ENCODE measurements at regions not wholly inside any gene's neighbourhood (a gene's known extent, or its start where the extent isn't known, plus 50 kb on each side); places are given as distances from the start of the nearest gene placed in this dataset.

DNA sequence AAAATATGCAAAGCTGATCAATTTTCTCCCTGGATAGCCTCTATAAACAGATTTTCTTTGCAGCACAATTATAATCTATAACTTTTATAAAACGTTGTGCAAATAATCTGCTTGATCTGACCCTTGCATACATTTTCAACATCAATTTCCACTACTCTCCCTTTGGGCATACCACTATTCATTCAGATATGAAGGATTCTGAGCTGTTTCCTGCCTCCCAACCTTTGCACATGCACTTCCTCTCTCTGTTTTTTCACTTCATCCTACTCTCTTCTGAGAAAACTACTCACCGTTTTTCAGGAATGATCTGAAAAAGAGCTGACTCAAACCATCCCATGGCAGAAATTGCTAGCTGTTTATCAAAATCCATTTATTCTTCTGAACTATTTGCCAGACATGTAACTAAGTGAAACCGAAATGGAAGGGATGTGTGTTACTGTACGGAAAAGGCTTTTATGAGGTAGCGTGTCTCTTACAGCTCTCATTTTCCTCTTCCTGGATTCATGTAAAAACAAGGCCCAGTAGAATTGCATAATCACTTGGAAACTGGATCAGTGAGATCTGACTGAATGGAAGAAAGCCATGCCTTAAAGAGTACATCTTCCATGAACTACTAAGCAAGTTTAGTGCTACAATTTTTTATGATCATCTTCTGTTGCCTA, 1447.3 kb upstream of the MIR17HG start:
- DNase-seq (ENCODE audit: low spot score): no peak

DNA sequence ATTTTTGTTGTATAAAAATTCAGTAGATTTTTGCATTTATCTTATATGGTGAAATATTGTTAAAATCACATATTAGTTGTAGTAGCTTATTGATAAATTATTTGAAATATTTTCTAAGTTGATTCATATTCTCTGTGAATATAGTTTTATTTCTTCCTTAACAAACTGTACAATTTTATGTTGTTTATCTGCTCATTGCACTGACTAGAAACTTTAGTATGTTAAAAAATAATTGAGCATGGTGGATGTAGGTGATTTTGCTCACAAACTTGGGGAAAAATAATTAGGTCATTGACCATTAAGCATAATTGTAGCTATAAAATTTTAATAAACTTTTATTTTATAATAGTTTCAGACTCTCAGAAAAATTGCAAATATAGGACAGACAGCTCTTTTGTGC, 1445.3 kb upstream of the MIR17HG start:
- DNase-seq (ENCODE audit: low spot score): no peak

DNA sequence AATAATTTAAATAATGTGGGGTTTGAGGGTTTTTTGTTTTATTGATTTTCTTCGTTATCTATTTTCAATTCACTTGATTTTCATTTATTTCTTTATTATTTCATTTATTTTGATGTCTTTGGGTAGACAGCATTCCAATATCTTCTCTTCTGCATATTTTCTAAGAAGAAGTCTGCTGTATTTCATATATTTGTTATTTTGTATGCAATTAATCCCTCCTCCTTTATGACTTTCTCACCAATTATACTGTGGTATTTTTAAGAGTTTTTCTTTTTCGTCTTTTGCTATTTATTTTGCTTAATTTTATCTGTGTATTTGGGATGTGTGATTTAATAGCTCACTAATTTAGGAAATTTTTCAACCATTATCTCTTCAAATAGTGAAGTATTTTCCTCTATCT, 1444.4 kb upstream of the MIR17HG start:
- DNase-seq (ENCODE audit: low spot score): no peak

DNA sequence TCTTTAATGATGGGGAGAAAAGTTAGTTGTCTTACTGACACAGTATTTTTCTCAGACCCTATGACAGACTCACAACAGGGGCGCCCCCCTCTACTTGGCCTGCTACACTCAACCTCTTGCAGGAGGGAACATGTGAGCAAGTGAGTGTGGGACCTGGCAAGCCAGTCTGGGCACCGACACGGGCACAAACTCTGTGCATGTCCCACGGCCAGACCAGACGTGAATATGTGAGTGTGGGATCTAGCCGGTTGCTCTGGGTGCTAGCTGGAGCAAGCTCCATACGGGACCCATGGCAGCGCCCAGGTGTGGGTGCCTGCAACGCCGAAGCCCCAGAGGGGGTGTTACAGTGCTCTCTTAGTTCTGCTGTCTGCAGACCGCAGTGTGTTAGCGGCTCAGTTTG, 1437.3 kb upstream of the MIR17HG start:
- DNase-seq (ENCODE audit: low spot score): no peak

DNA sequence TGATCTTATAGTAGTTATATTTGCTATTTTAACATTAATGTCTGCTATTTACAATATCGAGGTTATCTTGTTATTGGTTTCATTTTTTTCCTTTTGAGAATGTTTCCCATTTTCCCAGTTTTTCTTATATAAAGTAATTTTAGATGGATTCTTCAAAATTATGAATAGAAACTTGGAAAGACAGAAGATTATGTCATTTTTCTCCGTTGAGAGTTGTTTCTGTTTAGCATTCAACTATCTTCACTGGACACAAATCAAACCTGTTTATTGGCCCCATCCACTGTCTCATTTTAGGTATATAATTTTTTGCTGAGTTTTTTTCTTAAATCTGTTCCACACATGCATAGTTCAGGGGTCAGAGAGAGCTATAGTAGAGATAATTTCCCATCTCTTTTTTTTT, 1430.9 kb upstream of the MIR17HG start:
- no peak for DNase-seq (ENCODE audit: low spot score)

DNA sequence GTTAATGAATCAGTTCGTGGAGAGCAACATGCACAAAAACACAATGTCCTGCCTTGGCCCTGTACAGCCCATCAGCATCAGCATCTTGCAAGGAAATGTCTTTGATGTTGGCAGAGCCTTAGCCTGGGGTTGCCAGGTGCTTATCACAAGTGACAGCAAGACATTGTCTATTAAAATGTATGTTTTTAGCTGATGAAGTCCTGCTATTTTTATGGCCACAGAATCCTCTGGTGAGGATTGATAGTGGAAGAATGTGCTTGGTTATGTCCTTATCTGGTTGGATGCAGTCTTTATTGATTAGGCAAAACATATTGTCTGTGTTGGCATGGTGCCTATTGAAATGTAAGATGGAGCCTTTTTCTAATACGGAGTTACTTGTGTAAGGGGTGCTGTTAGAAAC, 1427.0 kb upstream of the MIR17HG start:
- no peak for DNase-seq (ENCODE audit: low spot score)

DNA sequence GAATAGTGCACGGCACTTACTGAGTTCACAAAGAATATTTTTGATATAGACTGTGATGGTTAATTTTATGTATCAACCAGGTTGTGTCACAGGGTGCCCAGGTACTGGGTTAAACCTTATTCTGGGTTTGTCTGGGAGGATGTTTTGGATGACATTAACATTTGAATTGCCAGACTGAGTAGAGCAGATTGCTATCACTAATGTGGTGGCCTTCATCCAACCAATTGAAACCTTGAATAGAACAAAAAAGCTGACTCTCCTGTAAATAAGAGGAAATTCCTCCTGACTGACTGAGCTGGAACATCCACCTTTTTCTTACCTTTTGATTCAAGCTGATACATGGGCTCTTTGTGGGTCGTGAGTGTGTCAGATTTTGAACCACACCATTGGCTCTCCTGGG, 1424.4 kb upstream of the MIR17HG start:
- DNase-seq (ENCODE audit: low spot score): no peak

DNA sequence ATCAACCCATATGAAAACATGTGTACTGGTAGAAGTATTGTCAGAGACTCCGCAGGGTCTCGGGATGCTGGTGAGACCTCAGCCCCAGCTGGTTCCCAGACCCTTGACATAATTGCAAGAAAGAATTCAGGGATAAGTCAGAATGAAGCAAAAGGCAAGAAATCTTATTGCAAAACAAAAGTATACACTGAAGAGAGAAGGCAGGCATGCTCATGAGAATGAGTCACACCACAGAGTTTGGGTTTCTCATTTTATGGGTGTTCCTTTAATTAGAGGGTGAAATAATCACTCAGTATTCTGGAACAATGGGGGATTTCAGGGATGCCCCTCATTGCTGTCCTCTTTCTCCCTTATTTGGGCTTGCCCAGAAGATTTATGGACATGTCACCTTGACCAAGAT, 1423.8 kb upstream of the MIR17HG start:
- no peak for DNase-seq (ENCODE audit: low spot score)

DNA sequence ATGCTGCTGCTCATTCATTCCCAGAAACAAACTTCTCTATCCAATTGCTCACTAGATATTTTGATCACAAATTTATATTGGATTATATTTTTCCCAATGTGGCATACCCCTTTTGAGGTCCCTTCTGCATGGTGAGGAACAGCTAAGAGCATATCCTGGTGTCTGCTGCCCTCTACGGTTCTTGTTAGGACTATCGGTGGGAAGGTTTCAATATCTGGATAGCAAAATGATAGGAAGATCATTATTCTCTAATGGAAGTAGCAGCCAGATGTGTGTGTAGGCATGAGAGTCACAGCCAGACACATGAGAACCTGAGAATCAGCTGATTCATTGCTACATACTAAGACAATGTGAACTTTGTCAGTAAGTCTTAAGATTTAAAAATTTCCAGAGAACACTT, 1422.4 kb upstream of the MIR17HG start:
- DNase-seq (ENCODE audit: low spot score): no peak

DNA sequence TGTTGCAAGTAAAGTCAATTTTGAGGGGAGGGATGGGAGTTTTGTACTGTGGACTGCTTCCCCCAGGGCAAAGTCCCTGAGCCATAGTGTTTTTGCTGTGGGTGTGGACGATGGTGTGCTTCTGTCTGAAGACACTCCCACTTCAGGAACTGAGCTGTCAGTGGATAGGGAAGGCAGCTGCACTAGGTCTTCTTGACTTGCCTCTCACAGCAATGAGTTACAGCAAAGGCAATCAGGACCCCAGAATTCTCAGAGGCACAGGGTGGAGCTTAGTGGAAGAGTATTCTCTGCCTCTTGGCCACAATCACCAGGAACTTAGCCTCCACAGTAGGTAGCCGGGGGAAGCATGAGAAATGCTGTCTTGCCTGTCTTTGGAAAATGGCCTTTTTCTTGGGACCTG, 1416.6 kb upstream of the MIR17HG start:
- DNase-seq (ENCODE audit: low spot score): no peak

DNA sequence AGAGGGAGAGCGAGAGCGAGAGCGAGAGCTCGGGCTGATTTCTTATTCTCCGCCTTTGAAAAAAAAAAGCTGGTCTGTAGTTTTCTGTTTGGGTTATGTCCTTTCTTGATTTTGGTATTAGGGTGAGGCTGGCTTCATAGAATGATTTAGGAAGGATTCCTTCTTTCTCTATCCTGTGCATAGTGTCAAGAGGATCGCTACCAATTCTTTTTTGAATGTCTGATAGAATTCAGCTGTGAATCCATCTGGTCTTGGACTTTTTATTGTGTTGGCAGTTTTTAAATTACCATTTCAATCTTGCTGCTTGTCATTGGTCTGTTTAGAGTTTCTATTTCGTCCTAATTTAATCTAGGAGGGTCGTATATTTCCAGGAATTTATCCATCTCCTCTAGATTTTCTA, 1414.6 kb upstream of the MIR17HG start:
- DNase-seq (ENCODE audit: low spot score): no peak

DNA sequence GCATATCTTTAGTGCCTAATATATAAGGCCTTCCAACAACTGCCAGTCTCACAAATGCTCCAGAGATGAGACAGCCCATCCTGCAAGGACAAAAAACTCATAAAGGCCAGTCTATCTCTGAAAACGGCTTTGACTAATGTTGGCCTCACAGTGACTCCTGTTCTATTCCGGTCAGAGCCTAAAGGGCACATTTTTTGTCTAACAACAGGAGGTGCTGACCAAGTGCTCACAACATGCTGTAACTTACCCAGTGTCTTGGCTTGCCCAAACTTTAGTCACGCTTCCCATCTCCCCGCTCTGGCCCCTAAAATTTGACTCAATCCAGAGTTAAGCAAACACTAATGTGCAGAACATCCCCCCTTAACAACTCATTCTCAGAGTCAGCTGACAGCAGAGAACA, 1411.2 kb upstream of the MIR17HG start:
- DNase-seq (ENCODE audit: low spot score): no peak

DNA sequence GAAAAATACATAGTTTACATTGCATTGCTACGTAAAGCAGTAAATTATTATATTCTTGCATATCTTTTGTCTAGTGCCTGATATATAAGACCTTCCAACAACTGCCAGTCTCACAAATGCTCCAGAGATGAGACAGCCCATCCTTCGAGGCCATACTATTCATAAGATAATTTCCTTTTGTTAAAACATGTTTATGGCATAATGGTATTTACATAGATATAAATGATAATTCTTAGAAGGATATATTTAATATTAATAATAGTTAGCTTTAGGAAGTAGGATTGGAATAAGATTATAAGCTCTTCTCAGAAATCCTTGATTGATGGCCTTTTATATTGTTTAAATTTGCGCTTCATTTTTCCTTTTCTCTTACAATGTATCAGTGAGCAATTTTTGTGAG, 1410.1 kb upstream of the MIR17HG start:
- no peak for DNase-seq (ENCODE audit: low spot score)

DNA sequence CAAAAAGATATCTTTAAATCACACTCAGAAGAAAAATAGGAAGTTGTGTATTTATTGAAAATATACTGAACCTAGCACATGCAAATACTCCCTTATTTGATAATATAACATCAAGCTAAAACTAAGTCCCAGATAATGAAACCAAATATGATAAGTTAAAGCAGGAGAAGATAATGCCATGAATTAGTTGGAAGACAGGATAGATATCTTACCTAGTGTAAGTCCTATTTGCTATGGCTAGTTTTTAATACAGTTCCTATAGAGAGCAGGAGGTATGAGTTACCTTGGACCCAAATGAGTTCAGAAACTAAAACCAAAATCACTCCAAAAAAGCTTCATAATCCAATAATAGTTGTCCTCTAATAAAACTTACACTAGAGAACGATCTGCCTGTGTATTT, 1407.1 kb upstream of the MIR17HG start:
- DNase-seq (ENCODE audit: low spot score): no peak

DNA sequence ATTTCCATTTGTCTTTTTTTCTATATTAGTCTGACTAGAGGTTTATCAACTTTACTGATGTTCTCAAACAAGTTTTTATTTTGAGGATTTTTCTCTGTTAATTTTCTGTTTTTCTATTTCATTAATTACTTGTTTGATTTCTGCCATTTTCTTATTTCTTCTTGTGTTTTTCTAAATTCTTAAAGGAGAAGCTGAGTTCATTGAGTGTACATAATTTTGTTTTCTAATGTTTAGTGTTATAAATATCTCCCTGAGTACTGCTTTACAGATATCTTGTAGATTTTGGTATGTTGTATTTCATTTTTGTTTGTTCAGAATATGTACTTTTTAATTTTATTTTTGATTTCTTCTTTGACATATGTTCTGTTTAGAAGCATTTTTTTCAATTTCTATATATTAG, 1404.3 kb upstream of the MIR17HG start:
- DNase-seq (ENCODE audit: low spot score): no peak

DNA sequence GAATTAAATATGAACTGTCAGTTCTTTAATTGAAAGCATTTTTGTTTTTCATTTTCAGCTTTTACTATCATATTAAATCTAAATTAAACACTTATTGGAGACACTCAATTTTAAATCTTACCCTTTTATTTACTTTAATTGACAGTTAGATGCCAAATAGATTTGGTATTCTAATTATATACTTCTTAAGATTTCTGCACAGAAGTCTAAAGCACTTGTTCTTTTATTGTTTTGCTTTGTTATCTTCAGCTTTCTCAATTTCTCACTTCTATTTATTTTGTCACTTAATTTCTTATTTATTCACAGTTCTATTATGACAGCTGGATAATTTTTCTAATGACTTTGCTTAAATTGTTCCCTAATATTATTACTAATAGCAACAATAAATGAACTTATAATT, 1397.3 kb upstream of the MIR17HG start:
- DNase-seq (ENCODE audit: low spot score): no peak

DNA sequence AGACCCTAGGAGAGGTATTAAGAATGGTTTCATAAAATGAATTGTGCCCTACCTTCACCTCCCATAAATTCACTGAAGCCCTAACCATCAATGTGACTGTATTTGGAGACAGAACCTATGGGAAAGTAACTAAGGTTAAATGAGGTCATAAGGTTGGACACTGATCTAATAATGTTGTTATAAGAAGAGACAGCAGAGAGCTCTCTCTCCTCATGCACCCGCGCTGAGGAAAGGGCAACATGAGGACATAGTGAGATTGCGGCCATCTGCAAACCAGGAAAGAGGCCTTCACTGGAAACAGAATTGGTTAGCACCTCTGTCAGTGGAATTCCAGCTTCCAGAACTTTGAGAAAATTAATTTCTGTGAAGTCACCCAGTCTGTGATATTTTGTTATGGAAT, 1396.1 kb upstream of the MIR17HG start:
- no peak for DNase-seq (ENCODE audit: low spot score)

DNA sequence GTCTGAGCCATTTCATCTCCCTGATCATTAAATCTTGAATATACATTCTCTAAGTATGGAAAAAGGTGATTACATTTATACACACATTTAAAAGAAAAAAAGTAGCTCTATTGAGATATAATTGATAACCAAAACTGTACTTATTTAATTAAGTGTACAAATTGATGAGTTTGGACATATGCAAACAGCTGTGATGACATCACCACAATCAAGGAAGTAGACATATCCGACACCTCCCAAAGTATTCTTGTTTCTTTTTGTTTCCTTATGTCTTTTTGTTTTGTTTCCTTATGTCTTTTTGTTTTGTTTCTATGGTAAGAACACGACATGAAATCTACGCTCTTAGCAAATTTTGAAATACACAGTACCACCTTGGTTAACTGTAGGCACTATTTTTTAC, 1393.9 kb upstream of the MIR17HG start:
- DNase-seq (ENCODE audit: low spot score): no peak

DNA sequence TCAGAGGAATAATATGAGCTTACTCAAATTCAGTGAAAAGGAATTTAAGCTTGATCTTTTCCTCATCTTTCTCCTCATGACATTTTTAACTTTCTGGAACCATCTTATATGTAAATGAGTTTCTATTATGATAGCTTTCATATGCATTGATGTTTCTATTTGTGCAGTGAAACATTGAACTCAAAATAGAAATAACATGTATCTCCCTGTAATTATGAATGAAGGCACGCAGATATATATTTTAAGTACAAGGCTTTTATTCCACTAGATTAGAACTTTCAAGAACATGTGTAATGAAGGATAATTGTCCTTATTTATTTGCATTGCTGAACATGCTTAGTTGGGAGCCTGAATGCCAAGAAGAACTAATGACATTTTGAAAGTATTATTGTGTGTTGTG, 1391.7 kb upstream of the MIR17HG start:
- no peak for DNase-seq (ENCODE audit: low spot score)

DNA sequence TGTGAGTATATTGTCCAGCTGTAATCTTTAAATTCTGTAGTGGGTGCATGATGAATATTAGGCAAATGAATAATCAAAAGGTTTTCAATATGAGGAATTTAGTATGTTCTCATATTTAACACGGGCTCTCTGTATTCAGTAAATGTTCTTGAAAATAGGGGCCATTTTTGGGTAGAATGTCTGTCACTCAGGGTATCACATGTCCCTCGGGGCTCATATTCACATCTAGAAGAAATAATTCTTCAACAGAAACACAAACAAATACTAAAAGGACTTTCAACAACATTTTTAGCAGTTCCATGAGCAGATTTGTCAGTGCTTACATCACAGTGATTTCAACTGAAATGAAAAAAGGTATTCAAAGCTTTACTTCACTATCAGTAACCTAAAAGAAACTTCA, 1388.4 kb upstream of the MIR17HG start:
- no peak for DNase-seq (ENCODE audit: low spot score)

DNA sequence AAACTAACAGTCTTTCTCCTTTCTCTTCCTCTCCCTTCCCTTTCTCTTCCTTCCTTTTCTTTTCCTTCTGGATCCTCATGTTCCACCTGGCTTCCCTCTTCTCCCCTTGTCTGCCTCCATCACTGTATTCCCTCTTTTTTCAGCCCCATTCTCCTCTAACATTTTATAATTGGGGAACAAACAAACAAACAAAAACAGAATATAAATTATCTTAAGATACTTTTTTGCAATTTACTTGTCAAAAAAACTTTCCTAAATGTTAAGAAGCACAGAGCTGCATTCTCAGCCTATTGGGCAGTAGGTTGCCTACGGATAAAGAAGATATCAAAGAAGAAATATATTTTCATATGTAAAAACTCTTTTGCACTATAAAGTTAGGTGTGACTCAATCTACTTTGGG, 1382.2 kb upstream of the MIR17HG start:
- DNase-seq (ENCODE audit: low spot score): no peak

DNA sequence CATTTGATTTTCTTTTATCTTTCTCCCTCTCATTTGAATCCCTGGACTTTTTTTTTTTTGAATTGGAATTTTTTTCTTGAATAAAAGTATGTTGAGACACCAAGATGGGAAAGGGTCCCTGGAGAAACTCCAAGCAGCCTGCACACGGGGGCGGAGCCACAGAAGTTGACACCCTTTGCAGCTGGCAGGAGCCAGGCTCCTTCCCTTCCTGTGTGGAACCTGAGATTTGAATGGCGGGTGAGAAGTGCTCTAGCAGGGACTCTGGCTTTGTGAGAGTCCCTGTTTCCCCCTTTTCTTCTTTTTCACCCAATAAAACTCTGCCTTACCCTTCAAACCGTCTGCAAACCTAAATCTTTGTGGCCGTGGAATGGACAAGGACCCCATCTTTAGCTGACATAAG, 1381.0 kb upstream of the MIR17HG start:
- DNase-seq (ENCODE audit: low spot score): no peak

DNA sequence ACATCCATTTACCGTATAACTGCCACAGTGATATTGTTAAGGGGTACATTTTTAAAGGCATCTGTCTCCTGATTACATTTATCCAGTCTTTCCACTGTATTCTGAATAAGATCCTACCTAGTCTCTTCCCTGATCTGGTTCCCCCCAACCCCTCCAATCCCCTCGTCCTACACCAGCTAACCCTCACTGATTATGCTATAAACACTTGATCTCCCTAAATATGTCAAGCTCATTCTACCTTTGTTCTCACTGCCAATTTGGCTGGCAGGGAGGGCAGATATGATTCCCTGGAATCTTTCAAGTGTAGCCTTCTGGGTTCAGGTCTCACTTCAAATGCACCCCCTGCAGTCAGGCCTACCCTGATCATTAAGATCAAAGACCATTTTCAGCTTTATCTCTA, 1379.8 kb upstream of the MIR17HG start:
- no peak for DNase-seq (ENCODE audit: low spot score)

DNA sequence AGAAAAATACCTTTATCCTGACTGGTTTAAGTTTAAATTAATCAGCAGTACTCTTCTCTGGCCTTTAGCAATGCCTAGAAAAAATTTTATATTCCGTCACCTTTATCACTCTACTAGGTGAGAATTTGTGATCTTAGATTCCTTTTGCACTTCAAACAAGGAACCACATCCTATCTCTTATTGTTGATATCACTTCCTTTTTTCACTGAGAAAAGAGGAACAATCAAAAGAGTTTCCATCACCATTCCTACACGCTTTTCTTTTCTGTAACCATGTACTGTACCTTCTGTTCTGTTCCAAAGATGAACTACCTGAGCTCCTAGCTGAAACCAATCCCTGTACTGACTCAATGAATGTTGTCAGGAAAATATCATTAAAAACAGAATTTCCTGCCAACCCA, 1379.0 kb upstream of the MIR17HG start:
- no peak for DNase-seq (ENCODE audit: low spot score)

DNA sequence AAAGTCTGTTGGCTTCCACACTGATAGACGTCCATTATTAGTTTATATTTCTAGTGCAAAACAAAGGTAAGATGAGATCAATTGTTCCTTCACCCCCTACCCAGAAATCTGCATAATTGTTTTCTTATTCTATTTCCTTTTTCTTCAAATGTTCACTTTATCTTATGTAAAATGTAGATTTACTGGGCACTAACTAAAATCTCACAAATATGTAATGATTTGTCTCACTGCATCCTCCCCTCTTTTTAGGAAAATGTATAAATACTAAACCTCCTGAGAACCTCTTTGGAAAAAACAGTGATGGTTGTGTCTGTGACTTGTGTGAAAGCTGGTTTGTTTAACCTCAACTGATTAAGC, 1377.2 kb upstream of the MIR17HG start:
- no peak for DNase-seq (ENCODE audit: low spot score)

Measured in AG08396 (cell line).